Vagina (tissue), 2 donors: ENCODE measurements at regions not wholly inside any gene's neighbourhood (a gene's known extent, or its start where the extent isn't known, plus 50 kb on each side); places are given as distances from the start of the nearest gene placed in this dataset.

Source experiments
- POLR2A ChIP-seq, 2 donors: fragments of 450-650 bp; IDR thresholded peaks; one replicate each; pipeline ENCODE4 v1.6.1; 2017; ENCODE audit warnings: antibody characterized with exemption in 2 of 2, mild to moderate bottlenecking in 2 of 2, moderate library complexity in 2 of 2
- POLR2AphosphoS5 ChIP-seq, 2 donors: sonication (generic); formaldehyde crosslinking; IDR thresholded peaks; one replicate each; pipeline ENCODE4 v1.9.0; 2017; ENCODE audit warnings: antibody characterized with exemption in 2 of 2, mild to moderate bottlenecking in 2 of 2, low read depth in 1 of 2; ENCODE audit not compliant: insufficient read depth in 1 of 2
- TF ChIP-seq, protein P1 (sequence below), 3 experiments: fragments of 450-650 bp in 2 of 3; fragments of 200-600 bp in 1 of 3; sonication (generic) in 1 of 3; IDR thresholded peaks; one replicate each; pipeline ENCODE4 v1.5.1; 2017 to 2019; ENCODE audit warnings: antibody characterized with exemption in 3 of 3, mild to moderate bottlenecking in 2 of 3, moderate library complexity in 2 of 3

GRCh38 chr9:38253200-38253599, 139.3 kb upstream of the ALDH1B1 start:
- TF ChIP-seq POLR2AphosphoS5 (IDR thresholded peaks at IDR 0.05; ENCODE audit: insufficient read depth in 1 of 2, low read depth in 1 of 2) (no peak), POLR2A (IDR thresholded peaks at IDR 0.05) (no peak)
- TF ChIP-seq, protein P1, sequence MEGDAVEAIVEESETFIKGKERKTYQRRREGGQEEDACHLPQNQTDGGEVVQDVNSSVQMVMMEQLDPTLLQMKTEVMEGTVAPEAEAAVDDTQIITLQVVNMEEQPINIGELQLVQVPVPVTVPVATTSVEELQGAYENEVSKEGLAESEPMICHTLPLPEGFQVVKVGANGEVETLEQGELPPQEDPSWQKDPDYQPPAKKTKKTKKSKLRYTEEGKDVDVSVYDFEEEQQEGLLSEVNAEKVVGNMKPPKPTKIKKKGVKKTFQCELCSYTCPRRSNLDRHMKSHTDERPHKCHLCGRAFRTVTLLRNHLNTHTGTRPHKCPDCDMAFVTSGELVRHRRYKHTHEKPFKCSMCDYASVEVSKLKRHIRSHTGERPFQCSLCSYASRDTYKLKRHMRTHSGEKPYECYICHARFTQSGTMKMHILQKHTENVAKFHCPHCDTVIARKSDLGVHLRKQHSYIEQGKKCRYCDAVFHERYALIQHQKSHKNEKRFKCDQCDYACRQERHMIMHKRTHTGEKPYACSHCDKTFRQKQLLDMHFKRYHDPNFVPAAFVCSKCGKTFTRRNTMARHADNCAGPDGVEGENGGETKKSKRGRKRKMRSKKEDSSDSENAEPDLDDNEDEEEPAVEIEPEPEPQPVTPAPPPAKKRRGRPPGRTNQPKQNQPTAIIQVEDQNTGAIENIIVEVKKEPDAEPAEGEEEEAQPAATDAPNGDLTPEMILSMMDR (IDR thresholded peaks at IDR 0.05), result no peak
